ENCODE measurements at regions not wholly inside any gene's neighbourhood (a gene's known extent, or its start where the extent isn't known, plus 50 kb on each side); places are given as distances from the start of the nearest gene placed in this dataset.
"Not testable (repeated sequence)": the region's sequence is repeated elsewhere in the genome, so short reads cannot be mapped to it uniquely, and the experiment has no call there.

DNA sequence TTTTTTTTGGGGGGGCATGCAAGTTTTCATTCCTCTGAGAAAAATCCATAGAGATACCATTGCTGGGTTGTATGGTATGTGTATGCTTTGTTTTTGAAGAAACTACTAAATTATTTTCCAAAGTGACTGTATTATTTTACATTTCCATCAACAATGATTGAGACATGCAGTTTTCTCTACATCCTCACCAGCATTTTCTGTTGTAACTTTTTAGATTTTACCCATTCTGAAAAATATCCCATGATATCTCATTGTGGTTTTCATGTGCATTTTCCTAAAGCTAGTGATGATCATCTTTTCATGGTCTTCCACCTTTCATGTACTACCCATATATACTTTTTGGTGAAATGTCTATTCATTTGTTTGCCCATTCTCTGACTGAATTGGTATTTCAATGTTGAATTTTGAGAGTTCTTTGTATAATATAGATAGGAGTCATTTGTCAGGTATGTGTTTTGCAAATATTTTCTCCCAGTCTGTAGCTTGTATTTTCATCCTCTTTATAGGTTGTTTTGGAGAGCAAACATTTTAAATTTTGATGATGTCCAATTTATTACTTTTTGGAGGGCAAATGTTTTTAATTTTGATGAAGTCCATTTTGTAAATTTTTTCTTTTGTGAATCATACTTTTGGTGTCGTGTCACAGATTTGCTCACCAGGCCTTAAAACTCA, 827.5 kb upstream of the CITED2 start:
- DNase-seq = no peak

DNA sequence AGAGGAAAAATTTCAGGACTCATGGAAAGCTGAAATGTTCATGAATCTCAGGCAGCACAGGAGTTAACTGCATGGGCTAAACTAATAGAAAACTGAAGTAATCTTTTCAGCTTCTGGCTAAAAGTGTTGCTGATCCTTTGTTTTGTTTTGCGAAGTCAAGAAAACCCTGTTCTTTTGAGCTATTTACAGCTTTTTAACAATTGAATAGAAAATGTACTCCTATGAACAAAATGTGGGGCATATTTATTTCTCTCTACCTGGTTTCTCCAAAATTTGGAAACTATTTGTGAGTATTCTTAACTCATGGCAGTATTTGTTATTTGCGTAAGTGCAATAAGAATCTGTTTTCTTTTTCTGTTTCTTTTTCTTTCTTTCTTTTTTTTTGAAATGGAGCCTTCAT, 818.8 kb upstream of the CITED2 start:
- DNase-seq = no peak

DNA sequence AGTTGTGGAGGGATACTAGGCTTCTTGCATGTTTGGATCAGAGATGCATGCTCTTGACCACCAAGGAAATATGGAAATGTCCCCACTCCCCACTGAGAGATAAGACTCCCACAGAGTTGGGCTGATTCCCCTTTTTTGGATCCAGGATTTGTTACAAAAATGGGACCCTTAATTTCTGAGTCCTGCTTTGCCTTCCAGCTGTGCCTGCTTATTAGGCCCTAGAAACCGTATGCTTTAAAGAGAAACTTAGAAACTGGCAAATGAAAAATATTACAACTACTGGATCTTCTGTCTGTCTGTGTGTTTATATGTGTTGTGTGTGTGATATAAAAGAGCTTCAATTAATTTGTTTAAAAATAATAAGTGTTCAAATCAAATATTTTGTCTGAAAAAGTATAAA, 817.6 kb upstream of the CITED2 start:
- DNase-seq = no peak

DNA sequence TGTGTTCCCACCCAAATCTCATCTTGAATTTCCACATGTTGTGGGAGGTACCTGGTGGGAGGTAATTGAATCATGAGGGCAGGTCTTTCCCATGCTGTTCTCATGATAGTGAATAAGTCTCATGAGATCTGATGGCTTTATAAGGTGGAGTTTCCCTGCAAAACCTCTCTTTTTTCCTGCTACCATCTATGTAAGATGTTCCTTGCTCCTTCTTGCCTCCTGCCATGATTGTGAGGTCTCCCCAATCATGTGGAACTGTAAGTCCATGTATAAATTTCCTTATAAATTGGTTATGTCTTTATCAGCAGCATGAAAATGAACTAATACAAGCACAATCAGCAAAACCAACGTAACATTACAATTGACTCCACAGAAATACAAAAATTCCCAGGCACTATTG, 814.8 kb upstream of the CITED2 start:
- DNase-seq = not testable (repeated sequence)

DNA sequence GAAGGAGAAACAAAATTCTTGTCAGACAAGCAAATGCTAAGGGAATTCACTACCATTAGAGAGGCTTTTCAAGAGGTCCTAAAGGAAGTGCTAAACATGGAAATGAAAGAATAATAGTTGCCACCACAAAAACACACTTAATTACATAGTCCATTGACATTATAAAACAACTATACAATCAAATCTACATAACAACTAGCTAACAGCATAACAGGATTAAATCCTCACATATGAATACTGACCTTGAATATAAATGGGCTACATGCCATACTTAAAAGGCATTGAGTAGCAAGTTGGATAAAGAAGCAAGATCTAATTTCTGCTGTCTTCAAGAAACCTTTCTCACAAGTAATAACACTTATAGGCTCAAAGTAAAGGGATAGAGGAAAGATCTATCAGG, 811.5 kb upstream of the CITED2 start:
- DNase-seq = no peak

DNA sequence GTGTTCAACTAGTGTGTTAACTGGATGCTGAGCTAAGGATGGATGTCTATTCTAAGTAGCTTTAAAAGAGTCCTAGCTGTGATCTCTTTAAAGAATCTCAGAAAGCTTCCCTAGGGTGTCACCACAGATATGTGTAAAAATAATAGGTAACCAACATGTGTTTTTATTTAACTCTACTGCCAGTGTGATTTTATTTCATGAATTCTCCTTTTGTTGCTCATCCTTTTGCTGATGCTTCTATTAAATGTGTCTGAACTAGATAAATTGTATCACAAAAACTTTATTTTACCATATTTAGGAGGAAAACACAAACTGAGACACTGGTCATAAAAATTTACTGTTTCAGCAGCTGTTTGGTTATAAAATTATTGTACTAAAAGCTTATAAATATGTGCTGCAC, 809.4 kb upstream of the CITED2 start:
- no peak for DNase-seq

DNA sequence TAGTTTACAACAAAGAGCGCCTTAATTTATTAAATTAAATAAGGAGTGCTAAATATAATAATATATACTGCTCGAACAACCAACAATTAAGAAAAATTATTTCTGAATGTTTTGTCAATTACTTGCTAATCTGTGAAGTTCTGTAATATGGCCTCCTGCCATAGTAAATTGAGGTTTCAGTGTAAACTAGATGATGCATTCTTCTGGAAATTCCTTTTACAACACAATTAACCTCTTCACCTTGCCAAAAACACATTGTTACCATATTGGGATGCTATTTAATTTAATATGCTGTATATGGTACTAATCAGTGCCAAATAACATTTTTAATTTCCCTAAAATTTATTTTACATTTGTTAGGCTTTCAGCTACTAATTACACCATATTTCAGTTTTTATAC, 808.4 kb upstream of the CITED2 start:
- DNase-seq = no peak

DNA sequence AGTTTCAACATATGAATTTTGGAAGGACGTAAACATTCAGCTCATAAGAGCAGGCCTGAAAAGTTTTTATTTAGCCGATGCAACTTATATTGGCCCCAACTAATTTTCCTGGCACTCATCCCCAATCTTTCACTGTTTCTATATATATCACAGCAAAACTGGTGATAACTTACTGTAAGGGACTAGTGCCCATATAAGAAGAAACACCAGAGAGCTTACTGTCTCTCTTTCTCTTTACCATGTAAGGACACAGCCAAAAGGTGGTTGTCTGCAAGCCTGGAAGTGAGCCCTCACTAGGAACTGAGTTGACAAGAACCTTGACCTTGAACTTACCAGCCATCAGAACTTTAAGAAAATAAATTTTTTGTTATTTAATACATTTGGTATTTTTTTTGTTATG, 807.4 kb upstream of the CITED2 start:
- no peak for DNase-seq

DNA sequence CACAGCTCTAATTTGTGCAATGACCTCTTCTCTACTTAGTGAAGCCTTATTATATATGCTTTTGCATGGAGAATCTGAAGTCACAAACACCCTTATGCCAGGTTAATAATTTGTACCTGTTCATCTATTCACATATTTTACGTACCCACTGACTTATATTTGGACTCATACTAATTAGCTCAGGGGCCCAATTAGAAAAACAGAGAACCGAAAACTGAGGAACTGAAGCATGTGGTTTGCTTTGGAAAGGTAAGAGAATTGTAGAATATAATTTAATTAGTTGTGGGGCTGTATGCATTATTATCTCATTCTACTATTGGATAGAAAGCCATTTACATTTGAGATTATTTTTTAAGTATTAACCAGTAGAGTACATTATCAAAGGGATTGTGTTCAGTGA, 805.9 kb upstream of the CITED2 start:
- DNase-seq = no peak

DNA sequence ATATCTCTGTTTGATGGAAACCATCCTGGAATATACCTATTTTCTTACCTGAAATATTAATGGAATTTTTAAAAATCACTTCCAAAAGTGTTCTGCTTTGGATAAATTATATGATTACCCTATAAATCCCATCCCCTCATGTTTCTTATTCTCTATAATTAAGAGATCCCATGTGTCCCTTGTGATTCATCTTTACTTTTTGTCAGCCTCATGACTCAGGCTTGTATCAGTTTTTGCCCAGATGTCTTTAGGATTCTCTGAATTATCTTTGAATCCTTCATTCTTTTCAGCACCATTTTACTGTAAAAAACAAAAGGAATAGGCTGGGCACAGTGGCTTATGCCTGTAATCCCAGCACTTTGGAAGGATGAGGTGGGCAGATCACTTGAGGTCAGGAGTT, 804.5 kb upstream of the CITED2 start:
- DNase-seq = no peak

DNA sequence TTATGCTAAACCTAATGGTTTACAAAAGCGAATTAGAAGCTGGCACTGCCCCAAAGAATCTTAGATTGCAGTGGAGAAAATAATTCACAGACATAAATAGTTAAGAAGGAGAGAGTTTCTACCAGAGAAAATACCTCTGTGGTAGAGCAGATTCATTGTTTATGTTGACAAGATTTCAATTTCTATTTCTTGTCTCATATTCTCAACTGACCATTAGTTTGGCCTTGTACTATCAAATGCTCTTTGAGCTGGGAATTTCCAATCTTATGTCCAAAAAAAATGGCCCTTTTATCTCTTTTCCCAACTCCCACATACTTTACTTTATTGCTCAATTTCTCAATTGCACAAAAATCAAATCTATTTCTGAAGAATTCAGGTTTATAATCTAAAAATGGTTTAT, 804.1 kb upstream of the CITED2 start:
- DNase-seq = no peak

DNA sequence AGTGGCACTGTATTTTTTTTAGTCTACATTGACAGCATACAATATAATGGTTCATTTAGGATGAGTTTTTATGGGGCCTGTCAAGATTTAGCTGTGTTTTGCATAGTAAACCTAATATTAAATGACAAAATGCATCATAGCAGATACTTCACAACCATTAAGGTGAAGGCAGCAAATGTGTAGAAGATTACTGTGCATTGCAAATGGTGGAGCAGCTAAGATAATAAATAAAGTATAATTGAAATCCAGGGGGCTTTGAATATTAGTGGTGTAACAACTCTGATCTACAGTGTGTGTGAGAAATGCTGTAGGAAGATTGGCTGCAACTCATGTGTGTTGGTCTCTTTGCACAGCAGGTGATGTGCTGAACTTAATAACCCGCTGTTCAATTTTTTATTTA, 801.9 kb upstream of the CITED2 start:
- DNase-seq = no peak

DNA sequence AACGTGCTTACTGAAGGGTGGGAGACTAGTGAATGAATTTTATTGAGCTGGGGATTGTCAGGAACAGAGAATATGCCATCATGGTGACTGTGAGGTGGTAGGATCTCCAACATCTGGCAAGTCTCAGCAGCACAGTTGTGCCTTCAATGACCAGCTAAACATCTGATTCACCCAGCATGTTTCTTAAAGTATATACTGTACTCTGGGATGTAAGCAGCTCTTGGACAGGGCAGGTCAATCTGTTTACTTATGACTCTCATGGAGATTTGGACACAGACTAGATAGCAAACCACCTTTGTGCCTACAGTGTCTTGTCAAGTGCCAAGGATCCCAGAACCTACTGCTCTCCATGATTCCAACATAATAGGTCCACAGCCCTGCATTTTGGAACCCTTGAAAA, 801.0 kb upstream of the CITED2 start:
- DNase-seq = no peak

DNA sequence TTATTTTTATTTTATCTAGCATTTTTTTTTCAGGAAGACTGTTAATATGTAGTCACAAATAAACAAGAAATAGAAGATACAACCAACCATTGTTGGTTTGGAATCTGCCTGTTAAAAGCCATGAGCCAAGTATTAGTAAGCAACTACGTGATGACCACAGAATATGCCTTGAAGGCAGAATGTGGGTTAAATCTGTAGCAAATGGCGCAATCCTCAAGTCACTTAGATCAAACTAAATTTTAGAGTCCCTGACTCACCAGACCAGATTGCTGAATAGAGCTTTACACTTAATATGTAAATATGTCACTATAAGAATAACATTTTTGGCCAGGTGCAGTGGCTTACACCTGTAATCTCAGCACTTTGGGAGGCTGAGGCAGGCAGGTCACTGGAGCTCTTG, 800.1 kb upstream of the CITED2 start:
- no peak for DNase-seq

DNA sequence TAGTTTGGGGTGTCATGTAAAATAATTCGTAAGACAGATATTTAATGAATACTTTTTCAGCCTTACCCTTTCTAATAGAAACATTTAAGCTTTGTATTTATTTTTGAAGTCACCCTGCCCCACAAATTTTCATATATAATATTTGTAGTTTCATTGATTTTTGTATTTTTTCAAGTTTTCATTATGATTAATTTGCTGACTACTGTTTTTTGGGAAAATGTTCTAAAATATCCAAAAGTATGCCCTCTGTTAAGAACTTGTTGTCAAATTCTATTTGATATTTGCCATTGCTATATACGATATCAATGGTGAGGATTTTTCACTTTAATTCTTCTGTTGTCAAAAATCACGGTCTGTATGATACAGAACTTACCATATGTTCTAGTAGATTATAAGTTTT, 793.9 kb upstream of the CITED2 start:
- no peak for DNase-seq

DNA sequence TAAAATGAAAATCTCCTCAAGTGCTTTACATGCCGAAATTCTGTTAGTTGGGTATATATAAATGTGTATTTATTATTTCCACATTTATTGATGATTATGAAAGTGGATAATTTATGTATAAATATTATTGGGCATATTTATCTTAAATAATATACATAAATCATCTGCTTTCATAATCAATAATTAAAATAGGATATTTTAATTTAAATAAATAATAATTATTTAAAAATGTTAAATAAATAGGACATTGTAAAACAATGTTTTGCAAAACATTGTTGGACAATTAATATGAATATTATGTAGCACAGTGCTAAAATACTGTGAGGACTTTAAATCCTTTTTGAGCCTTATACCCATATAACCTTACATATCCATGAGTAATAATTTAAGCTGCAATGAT, 786.5 kb upstream of the CITED2 start:
- DNase-seq = no peak

DNA sequence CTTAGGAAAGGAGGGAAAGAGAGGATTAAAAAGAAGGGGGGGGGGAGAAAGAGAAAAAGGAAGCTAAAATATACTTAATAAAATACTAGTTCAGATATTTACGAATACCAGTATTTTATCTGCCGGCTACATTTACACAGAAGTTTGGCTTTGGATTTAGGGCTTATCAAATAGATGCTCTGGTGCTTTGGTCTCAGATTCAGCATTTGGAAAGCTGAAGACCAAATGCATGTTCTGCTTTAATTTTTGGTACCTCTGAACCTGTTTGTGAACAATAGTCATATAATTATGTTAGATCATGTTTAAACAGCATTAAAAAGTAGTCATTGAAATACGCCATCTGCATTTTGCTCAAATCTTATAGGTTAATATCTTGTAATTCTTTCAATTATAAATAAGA, 786.0 kb upstream of the CITED2 start:
- DNase-seq = no peak

DNA sequence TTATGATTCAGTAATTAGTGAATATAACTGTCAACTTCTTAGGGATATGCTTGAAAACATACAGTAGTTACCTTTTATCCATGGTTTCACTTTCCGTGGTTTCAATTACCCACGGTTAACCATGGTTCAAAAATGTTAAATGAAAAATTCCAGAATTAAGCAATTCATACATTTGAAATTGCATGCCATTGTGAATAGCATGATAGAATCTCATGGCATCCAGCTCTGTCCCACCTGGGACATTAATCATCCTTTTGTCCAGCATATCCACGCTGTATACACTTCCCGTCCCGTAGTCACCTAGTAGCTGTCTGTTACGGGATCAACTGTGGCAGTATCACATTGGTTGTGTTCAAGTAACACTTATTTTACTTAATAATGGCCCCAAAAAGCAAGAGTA, 781.7 kb upstream of the CITED2 start:
- DNase-seq = no peak

DNA sequence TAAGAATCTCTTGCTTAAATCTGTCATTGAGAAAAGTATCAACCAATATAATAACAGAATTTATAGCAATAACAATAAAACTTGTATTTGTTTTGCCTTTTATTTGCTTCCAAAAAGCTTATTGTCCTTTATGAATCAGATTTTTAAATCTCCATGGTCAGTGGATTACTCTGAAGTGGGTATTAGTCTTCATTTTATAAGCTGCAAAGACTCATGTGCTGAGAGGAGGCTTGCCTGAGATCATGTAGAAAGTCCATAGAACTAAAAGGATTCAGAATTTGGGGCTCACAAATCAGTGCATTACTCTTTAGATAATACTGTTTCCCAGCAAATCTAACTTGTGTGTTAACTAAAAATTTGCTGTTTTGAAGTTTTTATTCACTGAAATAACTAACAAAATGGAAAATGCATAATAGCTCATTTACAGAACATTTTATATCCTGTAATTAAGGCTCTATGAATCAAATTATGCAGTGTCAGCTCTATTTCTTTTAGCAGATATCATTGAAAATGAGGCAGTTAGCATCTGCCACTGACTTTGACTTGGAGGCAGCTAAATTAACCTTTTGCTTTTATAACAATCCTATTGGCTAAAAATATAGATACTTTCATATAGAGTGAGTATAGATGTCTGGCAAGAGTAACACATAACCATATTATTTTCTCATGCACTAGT, 781.1 kb upstream of the CITED2 start:
- no peak for DNase-seq

DNA sequence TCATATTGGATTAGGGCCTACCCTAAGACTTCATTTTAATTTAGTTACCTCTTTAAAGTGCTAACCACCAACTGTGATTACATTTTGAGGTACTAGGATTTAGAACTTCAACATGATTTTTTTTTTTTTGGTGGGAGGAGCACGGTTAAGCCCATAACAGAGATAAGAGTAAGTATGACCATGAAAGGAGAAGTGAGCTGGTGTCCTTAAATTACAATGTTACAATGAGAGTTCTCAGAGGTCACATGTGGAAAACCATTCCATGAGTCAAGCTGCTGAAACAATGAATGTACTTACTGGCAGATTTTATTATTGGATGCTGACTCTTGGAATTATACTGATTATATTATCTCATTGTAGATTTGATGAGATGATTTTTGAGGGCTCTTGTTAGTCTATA, 779.3 kb upstream of the CITED2 start:
- DNase-seq = no peak

DNA sequence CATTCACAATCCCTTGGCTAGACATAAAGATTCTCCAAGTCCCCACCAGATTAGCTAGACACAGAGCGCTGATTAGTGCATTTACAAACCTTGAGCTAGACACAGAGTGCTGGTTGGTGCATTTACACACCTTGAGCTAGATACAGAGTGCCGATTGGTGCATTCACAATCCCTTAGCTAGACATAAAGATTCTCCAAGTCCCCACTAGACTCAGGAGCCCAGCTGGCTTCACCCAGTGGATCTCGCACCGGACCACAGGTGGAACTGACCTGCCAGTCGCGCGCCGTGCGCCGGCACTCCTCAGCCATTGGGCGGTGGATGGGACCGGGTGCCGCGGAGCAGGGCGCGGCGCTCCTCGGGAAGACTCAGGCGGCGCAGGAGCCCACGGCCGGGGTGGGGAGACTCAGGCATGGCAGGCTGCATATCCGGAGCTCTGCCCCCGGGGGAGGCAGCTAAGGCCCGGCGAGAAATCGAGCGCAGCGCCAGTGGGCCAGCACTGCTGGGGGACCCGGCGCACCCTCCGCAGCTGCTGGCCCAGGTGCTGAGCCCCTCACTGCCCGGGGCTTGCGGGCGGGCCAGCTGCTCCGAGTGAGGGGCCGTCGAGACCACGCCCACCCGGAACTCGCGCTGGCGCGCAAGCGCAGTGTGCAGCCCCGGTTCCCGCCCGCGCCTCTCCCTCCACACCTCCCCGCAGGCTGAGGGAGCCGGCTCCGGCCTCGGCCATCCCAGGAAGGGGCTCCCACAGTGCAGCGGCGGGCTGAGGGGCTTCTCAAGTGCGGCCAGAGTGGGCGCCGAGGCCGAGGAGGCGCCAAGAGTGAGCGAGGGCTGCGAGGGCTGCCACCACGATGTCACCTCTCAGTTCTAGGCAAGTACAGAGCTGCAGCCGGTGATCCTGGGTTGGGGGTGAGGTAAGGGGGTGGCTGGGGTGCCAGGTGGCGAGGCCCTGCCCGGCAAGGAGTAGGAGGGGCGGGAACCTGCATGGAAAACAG, 773.7 kb upstream of the CITED2 start:
- DNase-seq = not testable (repeated sequence)

DNA sequence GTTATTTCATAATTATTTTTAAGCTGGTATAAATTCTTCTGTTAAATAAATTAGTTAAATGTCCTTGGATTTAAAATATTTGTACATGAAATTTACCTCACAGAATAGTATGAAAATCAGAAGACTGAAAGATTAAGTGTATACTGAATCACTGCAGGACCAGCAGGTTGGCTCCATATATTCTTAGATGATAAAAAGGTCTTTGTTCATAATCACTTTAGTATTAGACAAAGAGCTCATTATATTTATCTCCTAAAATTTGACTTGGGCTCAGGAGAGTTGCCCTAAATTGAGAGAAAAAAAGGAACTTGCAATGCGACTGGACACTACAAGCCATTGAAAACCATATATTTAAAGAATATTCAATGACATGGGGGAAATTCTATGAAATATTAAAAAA, 766.4 kb upstream of the CITED2 start:
- DNase-seq = no peak

DNA sequence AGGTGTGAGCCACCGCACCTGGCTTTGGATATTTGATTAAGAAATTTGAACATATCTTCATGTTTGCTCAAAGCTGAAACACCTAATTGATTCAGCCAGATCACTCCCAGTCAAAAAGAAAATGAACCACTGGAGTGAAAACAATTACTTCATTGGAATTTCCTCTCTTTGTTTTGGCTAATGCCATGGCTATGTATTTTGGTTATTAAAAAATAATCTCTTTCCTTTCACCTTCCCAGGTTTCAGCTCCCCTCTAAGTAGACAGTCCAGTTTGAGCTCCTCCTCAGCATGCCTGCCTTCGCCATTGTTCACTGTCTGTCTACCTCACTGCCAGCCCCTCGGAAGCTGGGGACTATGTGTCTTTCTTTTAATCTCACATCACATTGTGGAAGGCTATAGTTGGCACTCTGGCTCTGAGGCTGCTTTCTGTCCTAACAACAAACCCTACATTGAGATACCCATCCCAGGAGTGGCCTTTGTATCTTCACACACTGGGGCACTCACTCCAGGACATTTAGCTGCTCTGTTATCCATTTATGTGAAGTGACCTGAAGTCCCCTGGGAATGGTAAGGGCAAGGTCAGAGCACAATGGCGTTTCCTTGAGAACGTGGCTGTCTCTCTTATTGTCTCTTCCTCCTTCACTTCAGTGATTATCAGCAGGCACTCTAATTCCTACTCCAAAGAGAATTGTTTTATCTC, 764.0 kb upstream of the CITED2 start:
- DNase-seq = no peak
